ENCODE measurements at regions not wholly inside any gene's neighbourhood (a gene's known extent, or its start where the extent isn't known, plus 50 kb on each side); places are given as distances from the start of the nearest gene placed in this dataset.

- H3K27ac ChIP-seq (ENCODE audit: extremely low read depth, low read depth, low read length) = no peak overlapping the region
- ATAC-seq (no peak), DNase-seq (ENCODE audit: extremely low read depth in 1 of 4, low spot score in 3 of 4) (no peak), FAIRE-seq (no peak)
- H3K9me3 ChIP-seq (replicated peaks; ENCODE audit: control insufficient read depth, insufficient read depth, low read depth, low read length) = no peaks in the 10 kb centered on the region
- no peaks in the 10 kb centered on the region for H3K4me1 ChIP-seq (replicated peaks in 1 of 2; ENCODE audit: control insufficient read depth in 2 of 2, insufficient read depth in 2 of 2, low read length in 2 of 2)
- H3K4me3 ChIP-seq = no peak overlapping the region
- no peaks in the 10 kb centered on the region for H3K27me3 ChIP-seq (ENCODE audit: control insufficient read depth in 2 of 2, insufficient read depth in 2 of 2, low read length in 2 of 2)
- H2AFZ ChIP-seq (ENCODE audit: low read depth, low read length) = no peak overlapping the region
- H3K79me2 ChIP-seq (ENCODE audit: control insufficient read depth, insufficient read depth, low read length) = no peaks in the 10 kb centered on the region
- WGBS (ENCODE audit: insufficient coverage, low coverage, missing lambda C conversion rate) = 0% methylated on average over 2 of the region's 2 CpGs
- BruUV-seq (replicated peaks) = no TSS peak
- no peak overlapping the region for H3K9ac ChIP-seq (ENCODE audit: insufficient read depth in 1 of 2, low read depth in 2 of 2, low read length in 2 of 2)
- no peak overlapping the region for H3K4me2 ChIP-seq (ENCODE audit: insufficient read depth, low read length)
- H3K9me1 ChIP-seq (ENCODE audit: control insufficient read depth, insufficient read depth, low read length) = no peaks in the 10 kb centered on the region
- POLR2A ChIA-PET = no interaction called here
- TF ChIP-seq, protein P1, sequence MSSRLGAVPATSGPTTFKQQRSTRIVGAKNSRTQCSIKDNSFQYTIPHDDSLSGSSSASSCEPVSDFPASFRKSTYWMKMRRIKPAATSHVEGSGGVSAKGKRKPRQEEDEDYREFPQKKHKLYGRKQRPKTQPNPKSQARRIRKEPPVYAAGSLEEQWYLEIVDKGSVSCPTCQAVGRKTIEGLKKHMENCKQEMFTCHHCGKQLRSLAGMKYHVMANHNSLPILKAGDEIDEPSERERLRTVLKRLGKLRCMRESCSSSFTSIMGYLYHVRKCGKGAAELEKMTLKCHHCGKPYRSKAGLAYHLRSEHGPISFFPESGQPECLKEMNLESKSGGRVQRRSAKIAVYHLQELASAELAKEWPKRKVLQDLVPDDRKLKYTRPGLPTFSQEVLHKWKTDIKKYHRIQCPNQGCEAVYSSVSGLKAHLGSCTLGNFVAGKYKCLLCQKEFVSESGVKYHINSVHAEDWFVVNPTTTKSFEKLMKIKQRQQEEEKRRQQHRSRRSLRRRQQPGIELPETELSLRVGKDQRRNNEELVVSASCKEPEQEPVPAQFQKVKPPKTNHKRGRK (tag; IDR thresholded peaks at IDR 0.05) = peak; percentile 75
- TF ChIP-seq PHB (CRISPR knock-in tag; IDR thresholded peaks at IDR 0.05) (no peak), NCOA1 (IDR thresholded peaks at IDR 0.05; ENCODE audit: low read depth) (no peak)
- in situ Hi-C loops (cut with MboI) = no loop called here
- no peaks in the 10 kb centered on the region for H3K36me3 ChIP-seq (ENCODE audit: control insufficient read depth, insufficient read depth, low read length)
- intact Hi-C loops (cut with micrococcal nuclease) = no loop called here
- no peaks in the 10 kb centered on the region for H4K20me1 ChIP-seq (replicated peaks; ENCODE audit: control insufficient read depth, insufficient read depth, low read length)
- CTCF ChIA-PET (ENCODE audit: low intra/inter-chr PET ratio) = no interaction called here
These were observed 1446.5 kb upstream of the GOT2 start for GRCh38 chr16:60180609-60181008.

GRCh38 chr16:60170196-60170595 is 1436.1 kb upstream of the GOT2 start:
- H4K20me1 ChIP-seq (replicated peaks; ENCODE audit: control insufficient read depth, insufficient read depth, low read length) = no peaks in the 10 kb centered on the region
- CTCF ChIA-PET (ENCODE audit: low intra/inter-chr PET ratio) = no interaction called here
- no peak overlapping the region for H2AFZ ChIP-seq (ENCODE audit: low read depth, low read length)
- POLR2A ChIA-PET = no interaction called here
- H3K9ac ChIP-seq (ENCODE audit: insufficient read depth in 1 of 2, low read depth in 2 of 2, low read length in 2 of 2) = no peak overlapping the region
- H3K27ac ChIP-seq (ENCODE audit: extremely low read depth, low read depth, low read length) = no peak overlapping the region
- FAIRE-seq (no peak), ATAC-seq (no peak), DNase-seq (ENCODE audit: extremely low read depth in 1 of 4, low spot score in 3 of 4) (no peak)
- H3K36me3 ChIP-seq (ENCODE audit: control insufficient read depth, insufficient read depth, low read length) = no peaks in the 10 kb centered on the region
- no peaks in the 10 kb centered on the region for H3K9me3 ChIP-seq (replicated peaks; ENCODE audit: control insufficient read depth, insufficient read depth, low read depth, low read length)
- H3K27me3 ChIP-seq (ENCODE audit: control insufficient read depth in 2 of 2, insufficient read depth in 2 of 2, low read length in 2 of 2) = no peaks in the 10 kb centered on the region
- WGBS (ENCODE audit: insufficient coverage, low coverage, missing lambda C conversion rate) = 0% methylated on average over 3 of the region's 3 CpGs
- no peaks in the 10 kb centered on the region for H3K9me1 ChIP-seq (ENCODE audit: control insufficient read depth, insufficient read depth, low read length)
- no peaks in the 10 kb centered on the region for H3K79me2 ChIP-seq (ENCODE audit: control insufficient read depth, insufficient read depth, low read length)
- no peaks in the 10 kb centered on the region for H3K4me1 ChIP-seq (replicated peaks in 1 of 2; ENCODE audit: control insufficient read depth in 2 of 2, insufficient read depth in 2 of 2, low read length in 2 of 2)
- no peak overlapping the region for H3K4me3 ChIP-seq
- BruUV-seq (replicated peaks) = no TSS peak
- intact Hi-C loops (cut with micrococcal nuclease) (no loop called here), in situ Hi-C loops (cut with MboI) (no loop called here)
- H3K4me2 ChIP-seq (ENCODE audit: insufficient read depth, low read length) = no peak overlapping the region
- TF ChIP-seq ZBTB49 (CRISPR knock-in tag; IDR thresholded peaks at IDR 0.05; ENCODE audit: borderline replicate concordance) (no peak), CBX8 (IDR thresholded peaks at IDR 0.05; ENCODE audit: borderline replicate concordance, extremely low read depth, low read depth, low read length, poor library complexity, severe bottlenecking) (no peak), EP400 (IDR thresholded peaks at IDR 0.05) (no peak), NFATC3 (IDR thresholded peaks at IDR 0.05) (no peak)
- TF ChIP-seq, protein P2, sequence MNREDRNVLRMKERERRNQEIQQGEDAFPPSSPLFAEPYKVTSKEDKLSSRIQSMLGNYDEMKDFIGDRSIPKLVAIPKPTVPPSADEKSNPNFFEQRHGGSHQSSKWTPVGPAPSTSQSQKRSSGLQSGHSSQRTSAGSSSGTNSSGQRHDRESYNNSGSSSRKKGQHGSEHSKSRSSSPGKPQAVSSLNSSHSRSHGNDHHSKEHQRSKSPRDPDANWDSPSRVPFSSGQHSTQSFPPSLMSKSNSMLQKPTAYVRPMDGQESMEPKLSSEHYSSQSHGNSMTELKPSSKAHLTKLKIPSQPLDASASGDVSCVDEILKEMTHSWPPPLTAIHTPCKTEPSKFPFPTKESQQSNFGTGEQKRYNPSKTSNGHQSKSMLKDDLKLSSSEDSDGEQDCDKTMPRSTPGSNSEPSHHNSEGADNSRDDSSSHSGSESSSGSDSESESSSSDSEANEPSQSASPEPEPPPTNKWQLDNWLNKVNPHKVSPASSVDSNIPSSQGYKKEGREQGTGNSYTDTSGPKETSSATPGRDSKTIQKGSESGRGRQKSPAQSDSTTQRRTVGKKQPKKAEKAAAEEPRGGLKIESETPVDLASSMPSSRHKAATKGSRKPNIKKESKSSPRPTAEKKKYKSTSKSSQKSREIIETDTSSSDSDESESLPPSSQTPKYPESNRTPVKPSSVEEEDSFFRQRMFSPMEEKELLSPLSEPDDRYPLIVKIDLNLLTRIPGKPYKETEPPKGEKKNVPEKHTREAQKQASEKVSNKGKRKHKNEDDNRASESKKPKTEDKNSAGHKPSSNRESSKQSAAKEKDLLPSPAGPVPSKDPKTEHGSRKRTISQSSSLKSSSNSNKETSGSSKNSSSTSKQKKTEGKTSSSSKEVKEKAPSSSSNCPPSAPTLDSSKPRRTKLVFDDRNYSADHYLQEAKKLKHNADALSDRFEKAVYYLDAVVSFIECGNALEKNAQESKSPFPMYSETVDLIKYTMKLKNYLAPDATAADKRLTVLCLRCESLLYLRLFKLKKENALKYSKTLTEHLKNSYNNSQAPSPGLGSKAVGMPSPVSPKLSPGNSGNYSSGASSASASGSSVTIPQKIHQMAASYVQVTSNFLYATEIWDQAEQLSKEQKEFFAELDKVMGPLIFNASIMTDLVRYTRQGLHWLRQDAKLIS (CRISPR knock-in tag; IDR thresholded peaks at IDR 0.05) = no peak
